ENCODE measurements at regions not wholly inside any gene's neighbourhood (a gene's known extent, or its start where the extent isn't known, plus 50 kb on each side); places are given as distances from the start of the nearest gene placed in this dataset.

GRCh38 chr1:229949500-229949899 lies 117.5 kb upstream of the GALNT2 start:
- H4K20me1 ChIP-seq (ENCODE audit: low read length), result no peaks in the 10 kb centered on the region
- TF ChIP-seq CTCF (conservative IDR thresholded peaks at IDR 0.05; ENCODE audit: low read depth, low read length) (no peak), EZH2 (IDR thresholded peaks at IDR 0.05; ENCODE audit: low read length, unreplicated experiment) (no peak), EZH2phosphoT487 (IDR thresholded peaks at IDR 0.05; ENCODE audit: borderline replicate concordance, low read length) (no peak)
- H3K79me2 ChIP-seq (ENCODE audit: low read length), result no peaks in the 10 kb centered on the region
- no peaks in the 10 kb centered on the region for H3F3A ChIP-seq (ENCODE audit: low read length, unreplicated experiment)
- H3K27me3 ChIP-seq (ENCODE audit: low read length), result peaks cover 13% of the 10 kb centered on the region; the same call in 1 of the 2 replicates
- ChIA-PET CTCF (no interaction called here), POLR2A (ENCODE audit: unreplicated experiment) (no interaction called here)
- no peak overlapping the region for H3K4me2 ChIP-seq (ENCODE audit: low read length)
- H3K9ac ChIP-seq (ENCODE audit: low read length), result no peak overlapping the region
- no peaks in the 10 kb centered on the region for H3K9me3 ChIP-seq (ENCODE audit: low read length)
- no peak overlapping the region for H3K27ac ChIP-seq (ENCODE audit: low read length)
- H3K36me3 ChIP-seq (ENCODE audit: low read depth, low read length), result no peaks in the 10 kb centered on the region
- intact Hi-C loops (cut with micrococcal nuclease), result no loop called here
- no TSS peak for BruUV-seq (replicated peaks)
- no peak for DNase-seq
- no peak overlapping the region for H3K4me3 ChIP-seq (ENCODE audit: low read length)
- H3K4me1 ChIP-seq (ENCODE audit: insufficient read depth, low read length), result no peaks in the 10 kb centered on the region
- no peak for ATAC-seq
- no peak overlapping the region for H2AFZ ChIP-seq (ENCODE audit: low read length)
- H3K9me2 ChIP-seq (replicated peaks; ENCODE audit: low read length), result no peaks in the 10 kb centered on the region

GRCh38 chr1:229950020-229950419 lies 117.0 kb upstream of the GALNT2 start:
- H2AFZ ChIP-seq (ENCODE audit: low read length), result no peak overlapping the region
- no peak overlapping the region for H3K4me2 ChIP-seq (ENCODE audit: low read length)
- H3K79me2 ChIP-seq (ENCODE audit: low read length), result no peaks in the 10 kb centered on the region
- TF ChIP-seq EZH2phosphoT487 (IDR thresholded peaks at IDR 0.05; ENCODE audit: borderline replicate concordance, low read length) (no peak), EZH2 (IDR thresholded peaks at IDR 0.05; ENCODE audit: low read length, unreplicated experiment) (no peak), CTCF (conservative IDR thresholded peaks at IDR 0.05; ENCODE audit: low read depth, low read length) (no peak)
- H3K9me3 ChIP-seq (ENCODE audit: low read length), result no peaks in the 10 kb centered on the region
- ATAC-seq (no peak), DNase-seq (no peak)
- BruUV-seq (replicated peaks), result no TSS peak
- H3K9me2 ChIP-seq (replicated peaks; ENCODE audit: low read length), result no peaks in the 10 kb centered on the region
- H3K4me3 ChIP-seq (ENCODE audit: low read length), result no peak overlapping the region
- no peak overlapping the region for H3K9ac ChIP-seq (ENCODE audit: low read length)
- ChIA-PET POLR2A (ENCODE audit: unreplicated experiment) (no interaction called here), CTCF (no interaction called here)
- intact Hi-C loops (cut with micrococcal nuclease), result no loop called here
- no peaks in the 10 kb centered on the region for H3K4me1 ChIP-seq (ENCODE audit: insufficient read depth, low read length)
- H3K27ac ChIP-seq (ENCODE audit: low read length), result no peak overlapping the region
- peaks cover 14% of the 10 kb centered on the region; the same call in 1 of the 2 replicates for H3K27me3 ChIP-seq (ENCODE audit: low read length)
- H3F3A ChIP-seq (ENCODE audit: low read length, unreplicated experiment), result no peaks in the 10 kb centered on the region
- no peaks in the 10 kb centered on the region for H4K20me1 ChIP-seq (ENCODE audit: low read length)
- H3K36me3 ChIP-seq (ENCODE audit: low read depth, low read length), result no peaks in the 10 kb centered on the region

GRCh38 chr1:229950908-229951307 lies 116.1 kb upstream of the GALNT2 start:
- H4K20me1 ChIP-seq (ENCODE audit: low read length), result no peaks in the 10 kb centered on the region
- no peaks in the 10 kb centered on the region for H3K36me3 ChIP-seq (ENCODE audit: low read depth, low read length)
- DNase-seq (no peak), ATAC-seq (no peak)
- H3K4me3 ChIP-seq (ENCODE audit: low read length), result no peak overlapping the region
- TF ChIP-seq EZH2 (IDR thresholded peaks at IDR 0.05; ENCODE audit: low read length, unreplicated experiment), result no peak
- no peak for TF ChIP-seq CTCF (conservative IDR thresholded peaks at IDR 0.05; ENCODE audit: low read depth, low read length)
- no peak for TF ChIP-seq EZH2phosphoT487 (IDR thresholded peaks at IDR 0.05; ENCODE audit: borderline replicate concordance, low read length)
- H3F3A ChIP-seq (ENCODE audit: low read length, unreplicated experiment), result no peaks in the 10 kb centered on the region
- H3K4me1 ChIP-seq (ENCODE audit: insufficient read depth, low read length), result no peaks in the 10 kb centered on the region
- H3K4me2 ChIP-seq (ENCODE audit: low read length), result no peak overlapping the region
- ChIA-PET POLR2A (ENCODE audit: unreplicated experiment) (no interaction called here), CTCF (no interaction called here)
- H3K9ac ChIP-seq (ENCODE audit: low read length), result no peak overlapping the region
- H2AFZ ChIP-seq (ENCODE audit: low read length), result no peak overlapping the region
- no peaks in the 10 kb centered on the region for H3K9me3 ChIP-seq (ENCODE audit: low read length)
- BruUV-seq (replicated peaks), result no TSS peak
- intact Hi-C loops (cut with micrococcal nuclease), result no loop called here
- no peak overlapping the region for H3K27ac ChIP-seq (ENCODE audit: low read length)
- H3K79me2 ChIP-seq (ENCODE audit: low read length), result no peaks in the 10 kb centered on the region
- peaks cover 15% of the 10 kb centered on the region; the same call in 1 of the 2 replicates for H3K27me3 ChIP-seq (ENCODE audit: low read length)
- no peaks in the 10 kb centered on the region for H3K9me2 ChIP-seq (replicated peaks; ENCODE audit: low read length)
